ENCODE measurements at regions not wholly inside any gene's neighbourhood (a gene's known extent, or its start where the extent isn't known, plus 50 kb on each side); places are given as distances from the start of the nearest gene placed in this dataset. TPM values are rescaled to one million over a fixed set of nuclear protein-coding genes. Genes with fewer than 3 reads are reported as not detected.

GRCh38 chr5:8981016-8981415 lies 564.9 kb downstream of the SEMA5A start:
- no peak overlapping the region for H2AFZ ChIP-seq
- H3K79me2 ChIP-seq = no peaks in the 10 kb centered on the region
- no peaks in the 10 kb centered on the region for H3K36me3 ChIP-seq (replicated peaks; ENCODE audit: insufficient read depth, low read depth)
- no peaks in the 10 kb centered on the region for H4K20me1 ChIP-seq (ENCODE audit: insufficient read depth, poor library complexity, severe bottlenecking)
- no peaks in the 10 kb centered on the region for H3K4me1 ChIP-seq (ENCODE audit: insufficient read depth)
- no peak for TF ChIP-seq EZH2phosphoT487 (IDR thresholded peaks at IDR 0.05; ENCODE audit: low read depth, severe bottlenecking, unreplicated experiment)
- no peak for TF ChIP-seq EZH2 (IDR thresholded peaks at IDR 0.05; ENCODE audit: borderline replicate concordance)
- no peak for TF ChIP-seq CTCF (IDR thresholded peaks at IDR 0.05; ENCODE audit: poor library complexity)
- H3K27ac ChIP-seq = no peak overlapping the region
- no peak for DNase-seq (ENCODE audit: low spot score)
- no peaks in the 10 kb centered on the region for H3K9me2 ChIP-seq (replicated peaks; ENCODE audit: insufficient read depth)
- WGBS (ENCODE audit: low lambda C conversion rate, missing lambda C conversion rate) = 86% methylated on average over 5 of the region's 5 CpGs
- no peaks in the 10 kb centered on the region for H3K9me3 ChIP-seq (ENCODE audit: low read depth)
- H3K4me2 ChIP-seq = no peak overlapping the region
- no peaks in the 10 kb centered on the region for H3K27me3 ChIP-seq
- H3K4me3 ChIP-seq = no peak overlapping the region

- no peak overlapping the region for H2AFZ ChIP-seq
- WGBS (ENCODE audit: low lambda C conversion rate, missing lambda C conversion rate) = 86% methylated on average over 1 of the region's 1 CpG
- no peaks in the 10 kb centered on the region for H3K9me3 ChIP-seq (ENCODE audit: low read depth)
- DNase-seq (ENCODE audit: low spot score) = no peak
- no peaks in the 10 kb centered on the region for H3K9me2 ChIP-seq (replicated peaks; ENCODE audit: insufficient read depth)
- no peak overlapping the region for H3K4me2 ChIP-seq
- no peak overlapping the region for H3K27ac ChIP-seq
- TF ChIP-seq CTCF (IDR thresholded peaks at IDR 0.05; ENCODE audit: poor library complexity) (no peak), EZH2phosphoT487 (IDR thresholded peaks at IDR 0.05; ENCODE audit: low read depth, severe bottlenecking, unreplicated experiment) (no peak), EZH2 (IDR thresholded peaks at IDR 0.05; ENCODE audit: borderline replicate concordance) (no peak)
- H3K4me3 ChIP-seq = no peak overlapping the region
- H3K27me3 ChIP-seq = no peaks in the 10 kb centered on the region
- no peaks in the 10 kb centered on the region for H3K79me2 ChIP-seq
- H3K36me3 ChIP-seq (replicated peaks; ENCODE audit: insufficient read depth, low read depth) = no peaks in the 10 kb centered on the region
- no peaks in the 10 kb centered on the region for H3K4me1 ChIP-seq (ENCODE audit: insufficient read depth)
- H4K20me1 ChIP-seq (ENCODE audit: insufficient read depth, poor library complexity, severe bottlenecking) = no peaks in the 10 kb centered on the region
These were observed 564.4 kb downstream of the SEMA5A start for GRCh38 chr5:8981496-8981895.

GRCh38 chr5:8984386-8984785 lies 561.5 kb downstream of the SEMA5A start:
- H3K9me3 ChIP-seq (ENCODE audit: low read depth) = no peaks in the 10 kb centered on the region
- H2AFZ ChIP-seq = no peak overlapping the region
- no peaks in the 10 kb centered on the region for H3K36me3 ChIP-seq (replicated peaks; ENCODE audit: insufficient read depth, low read depth)
- TF ChIP-seq EZH2 (IDR thresholded peaks at IDR 0.05; ENCODE audit: borderline replicate concordance) (no peak), EZH2phosphoT487 (IDR thresholded peaks at IDR 0.05; ENCODE audit: low read depth, severe bottlenecking, unreplicated experiment) (no peak), CTCF (IDR thresholded peaks at IDR 0.05; ENCODE audit: poor library complexity) (no peak)
- no peaks in the 10 kb centered on the region for H3K27me3 ChIP-seq
- H3K4me2 ChIP-seq = no peak overlapping the region
- H3K4me1 ChIP-seq (ENCODE audit: insufficient read depth) = no peaks in the 10 kb centered on the region
- no peaks in the 10 kb centered on the region for H3K9me2 ChIP-seq (replicated peaks; ENCODE audit: insufficient read depth)
- no peak for DNase-seq (ENCODE audit: low spot score)
- no peak overlapping the region for H3K4me3 ChIP-seq
- no peak overlapping the region for H3K27ac ChIP-seq
- no peaks in the 10 kb centered on the region for H4K20me1 ChIP-seq (ENCODE audit: insufficient read depth, poor library complexity, severe bottlenecking)
- no peaks in the 10 kb centered on the region for H3K79me2 ChIP-seq
- WGBS (ENCODE audit: low lambda C conversion rate, missing lambda C conversion rate) = 81% methylated on average over 4 of the region's 4 CpGs

MicroRNAs in the stretch of these regions (microRNA counts, 767-probe panel; counts per million panel counts)
- microRNA hsa-miR-4458 = not detected

Small RNA genes in the stretch of these regions (small RNA-seq; reads per million reads assigned to genes)
- gene AC091895.1 (not detected), gene AC091912.1 (not detected), gene AC091912.2 (not detected), gene AC091932.2 (not detected), gene AC091932.4 (not detected), gene AC091953.1 (not detected), gene AC091953.2 (not detected), gene AC091953.3 (not detected), gene AC091953.5 (not detected), gene AC091965.3 (not detected), gene RNU1-76P (not detected)
